Right lobe of liver (tissue), 6 donors: ENCODE measurements at regions not wholly inside any gene's neighbourhood (a gene's known extent, or its start where the extent isn't known, plus 50 kb on each side); places are given as distances from the start of the nearest gene placed in this dataset.

Experiments
- ATAC-seq, 4 donors: fragments of 200-7000 bp; cut with Tn5 transposase; one replicate each; pipeline ENCODE4 v1.9.1; 2020; ENCODE audit warnings: mild to moderate bottlenecking in 4 of 4, moderate library complexity in 4 of 4
- DNase-seq, 3 donors: peaks; one replicate each; pipeline ENCODE4 v3.0.0-alpha.2; 2020
- H3K27ac ChIP-seq, 3 donors: fragments of 200-600 bp; one replicate each; pipeline ENCODE4 v1.8.0; 2022
- H3K27me3 ChIP-seq, 2 donors: fragments of 200-600 bp; one replicate each; pipeline ENCODE4 v1.8.0; 2022
- H3K36me3 ChIP-seq, 4 donors: fragments of 200-600 bp; sonication (generic) in 1 of 4; one replicate each; pipeline versions ENCODE4 v1.5.1 to v1.8.0; 2017 to 2022; ENCODE audit warnings: control low read depth in 1 of 4
- H3K4me1 ChIP-seq, 4 donors: fragments of 200-600 bp; sonication (generic) in 1 of 4; one replicate each; pipeline versions ENCODE4 v1.5.1 to v1.8.0; 2017 to 2022; ENCODE audit warnings: control low read depth in 1 of 4
- H3K4me3 ChIP-seq, 3 donors: fragments of 200-600 bp; one replicate each; pipeline ENCODE4 v1.8.0; 2022
- H3K9me3 ChIP-seq, 4 donors: fragments of 200-600 bp; sonication (generic) in 1 of 4; one replicate each; pipeline versions ENCODE4 v1.5.1 to v1.8.0; 2017 to 2022; ENCODE audit warnings: control low read depth in 1 of 4
- POLR2A ChIP-seq: fragments of 450-650 bp; IDR thresholded peaks from one replicate; pipeline ENCODE4 v1.6.1; 2017; ENCODE audit warnings: antibody characterized with exemption, mild to moderate bottlenecking
- whole genome bisulfite sequencing: methylation state at CpG from one replicate; pipeline ENCODE4 v1.1.6; 2018; ENCODE audit warnings: low coverage, low lambda C conversion rate; ENCODE audit not compliant: insufficient coverage; ENCODE audit errors: missing lambda C conversion rate; 5-methylcytosine and 5-hydroxymethylcytosine counted together
- intact Hi-C, 2 donors: fragments of 100-400 bp; cut with DNase I; formaldehyde crosslinking; loops; one replicate each; pipeline versions ENCODE4 v1.11.2 to v1.14.1; 2022
- TF ChIP-seq, protein P1 (sequence below), 4 donors: fragments of 200-600 bp in 3 of 4; fragments of 450-650 bp in 1 of 4; IDR thresholded peaks; one replicate each; pipeline versions ENCODE4 v1.5.1 to v1.8.0; 2016 to 2022; ENCODE audit warnings: antibody characterized with exemption in 4 of 4, mild to moderate bottlenecking in 2 of 4
- donor health status: DM: no; HTN: yes; CAD: no.
- donor health status: DM: no; HTN: no; CAD: no.
- donor health status: DM: no; HTN: no; CAD: no.
- donor health status: DM: no; HTN: yes; CAD: no.
- donor health status: DM: no; HTN: yes; CAD: no.

- Histone ChIP-seq H3K4me3 (no peak overlapping the region), H3K27ac (no peak overlapping the region), H3K36me3 (no peaks in the 10 kb centered on the region), H3K4me1 (no peaks in the 10 kb centered on the region), H3K27me3 (no peaks in the 10 kb centered on the region), H3K9me3 (no peaks in the 10 kb centered on the region)
- ATAC-seq (no peak), DNase-seq (no peak)
- intact Hi-C loops, result no loop called here
- 8% methylated on average over 2 of the region's 2 CpGs for WGBS
- no peak for TF ChIP-seq POLR2A
- TF ChIP-seq, protein P1, sequence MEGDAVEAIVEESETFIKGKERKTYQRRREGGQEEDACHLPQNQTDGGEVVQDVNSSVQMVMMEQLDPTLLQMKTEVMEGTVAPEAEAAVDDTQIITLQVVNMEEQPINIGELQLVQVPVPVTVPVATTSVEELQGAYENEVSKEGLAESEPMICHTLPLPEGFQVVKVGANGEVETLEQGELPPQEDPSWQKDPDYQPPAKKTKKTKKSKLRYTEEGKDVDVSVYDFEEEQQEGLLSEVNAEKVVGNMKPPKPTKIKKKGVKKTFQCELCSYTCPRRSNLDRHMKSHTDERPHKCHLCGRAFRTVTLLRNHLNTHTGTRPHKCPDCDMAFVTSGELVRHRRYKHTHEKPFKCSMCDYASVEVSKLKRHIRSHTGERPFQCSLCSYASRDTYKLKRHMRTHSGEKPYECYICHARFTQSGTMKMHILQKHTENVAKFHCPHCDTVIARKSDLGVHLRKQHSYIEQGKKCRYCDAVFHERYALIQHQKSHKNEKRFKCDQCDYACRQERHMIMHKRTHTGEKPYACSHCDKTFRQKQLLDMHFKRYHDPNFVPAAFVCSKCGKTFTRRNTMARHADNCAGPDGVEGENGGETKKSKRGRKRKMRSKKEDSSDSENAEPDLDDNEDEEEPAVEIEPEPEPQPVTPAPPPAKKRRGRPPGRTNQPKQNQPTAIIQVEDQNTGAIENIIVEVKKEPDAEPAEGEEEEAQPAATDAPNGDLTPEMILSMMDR (IDR thresholded peaks at IDR 0.05), result no peak
Observed at GRCh38 chr21:19010996-19011395, 607.4 kb upstream of the TMPRSS15 start.

DNA sequence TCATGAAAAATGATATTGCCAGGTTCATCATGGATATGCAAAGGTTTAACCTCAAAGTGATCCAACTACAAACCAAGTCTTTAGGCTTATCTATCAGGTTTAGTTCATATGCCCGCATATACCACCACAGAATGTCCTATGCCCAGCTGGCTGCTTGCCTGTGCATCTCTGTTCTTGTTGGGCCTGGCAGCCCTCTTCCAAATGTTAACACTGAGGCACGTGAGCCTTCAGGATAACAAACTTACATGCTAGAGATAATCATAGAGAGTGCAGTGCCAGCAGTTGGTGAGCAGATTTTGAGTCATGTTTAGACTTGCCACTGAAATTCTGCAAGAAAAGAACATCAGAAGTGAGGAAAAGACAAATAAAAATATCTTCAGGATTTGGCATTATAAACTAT lies 607.9 kb upstream of the TMPRSS15 start:
- H3K4me3 ChIP-seq, result no peak overlapping the region
- no peak overlapping the region for H3K27ac ChIP-seq
- no peak for ATAC-seq
- H3K36me3 ChIP-seq, result no peaks in the 10 kb centered on the region
- 34% methylated on average over 2 of the region's 2 CpGs for WGBS
- TF ChIP-seq, protein P1 (IDR thresholded peaks at IDR 0.05), result no peak
- no peak for TF ChIP-seq POLR2A
- no peak for DNase-seq
- no peaks in the 10 kb centered on the region for H3K4me1 ChIP-seq
- no peaks in the 10 kb centered on the region for H3K27me3 ChIP-seq
- intact Hi-C loops, result no loop called here
- no peaks in the 10 kb centered on the region for H3K9me3 ChIP-seq

GRCh38 chr21:19013916-19014315 lies 610.3 kb upstream of the TMPRSS15 start:
- ATAC-seq (no peak), DNase-seq (no peak)
- Histone ChIP-seq H3K9me3 (no peaks in the 10 kb centered on the region), H3K27me3 (no peaks in the 10 kb centered on the region), H3K4me1 (no peaks in the 10 kb centered on the region), H3K27ac (no peak overlapping the region), H3K4me3 (no peak overlapping the region), H3K36me3 (no peaks in the 10 kb centered on the region)
- intact Hi-C loops, result no loop called here
- no peak for TF ChIP-seq POLR2A
- TF ChIP-seq, protein P1 (IDR thresholded peaks at IDR 0.05), result no peak
- WGBS, result 37% methylated on average over 3 of the region's 3 CpGs

DNA sequence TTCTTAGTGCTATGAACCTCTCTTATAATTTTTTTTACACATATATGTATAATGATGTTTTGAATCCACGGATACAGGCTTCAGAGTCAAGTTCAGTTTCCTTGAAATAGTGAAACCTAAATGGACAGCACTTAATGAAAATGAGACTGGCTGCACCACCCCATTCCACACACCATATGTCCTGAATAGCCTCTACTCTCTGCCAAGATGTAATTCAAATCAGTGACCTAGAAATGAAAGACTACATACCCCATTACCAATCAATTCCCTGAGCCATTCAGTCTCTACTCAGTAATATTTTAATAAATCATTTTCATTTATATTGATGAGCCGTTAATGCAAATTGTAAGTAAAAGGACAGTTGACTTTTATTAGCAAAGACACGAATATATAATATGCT lies 614.9 kb upstream of the TMPRSS15 start:
- no peak overlapping the region for H3K4me3 ChIP-seq
- 30% methylated on average over 3 of the region's 3 CpGs for WGBS
- ATAC-seq (no peak), DNase-seq (no peak)
- TF ChIP-seq, protein P1 (IDR thresholded peaks at IDR 0.05), result no peak
- TF ChIP-seq POLR2A, result no peak
- no peak overlapping the region for H3K27ac ChIP-seq
- no peaks in the 10 kb centered on the region for H3K9me3 ChIP-seq
- H3K36me3 ChIP-seq, result no peaks in the 10 kb centered on the region
- no peaks in the 10 kb centered on the region for H3K27me3 ChIP-seq
- intact Hi-C loops, result no loop called here
- H3K4me1 ChIP-seq, result no peaks in the 10 kb centered on the region

DNA sequence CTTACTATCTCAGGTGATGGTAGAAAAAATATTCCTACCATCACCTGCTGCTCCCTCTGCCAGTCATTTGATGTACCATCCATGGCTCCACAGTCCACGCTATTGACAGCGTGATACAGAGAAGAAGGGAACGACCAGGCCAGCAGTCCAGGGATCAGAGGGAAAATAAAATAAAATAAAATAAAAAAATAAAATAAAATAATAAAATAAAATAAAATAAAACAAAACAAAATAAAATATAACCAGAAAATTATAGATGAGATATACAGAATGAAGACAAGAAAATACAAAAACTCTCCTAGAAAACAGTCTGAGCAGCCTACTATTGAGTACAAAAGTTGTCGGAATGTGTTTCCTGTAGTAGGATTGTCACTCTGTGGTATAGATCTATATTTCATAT lies 619.4 kb upstream of the TMPRSS15 start:
- DNase-seq, result no peak
- Histone ChIP-seq H3K4me1 (no peaks in the 10 kb centered on the region), H3K27me3 (no peaks in the 10 kb centered on the region), H3K4me3 (no peak overlapping the region), H3K9me3 (no peaks in the 10 kb centered on the region), H3K27ac (no peak overlapping the region), H3K36me3 (no peaks in the 10 kb centered on the region)
- 65% methylated on average over 4 of the region's 4 CpGs for WGBS
- no peak for ATAC-seq
- TF ChIP-seq, protein P1 (IDR thresholded peaks at IDR 0.05), result no peak
- no peak for TF ChIP-seq POLR2A
- intact Hi-C loops, result no loop called here
